Hepatocyte (in vitro differentiated cells): ENCODE measurements at regions not wholly inside any gene's neighbourhood (a gene's known extent, or its start where the extent isn't known, plus 50 kb on each side); places are given as distances from the start of the nearest gene placed in this dataset.
A peak's percentile ranks its signal among the peaks of the same experiment; 100 is the strongest.

Experiments
- DNase-seq: peaks from one replicate; pipeline ENCODE4 v3.0.0-alpha.2; 2016; ENCODE audit warnings: low spot score
- H2AFZ ChIP-seq: fragments of 200-600 bp; sonication (generic); 2 replicates; pipeline ENCODE4 v1.6.0; 2016; ENCODE audit warnings: antibody characterized with exemption, mild to moderate bottlenecking
- H3K27ac ChIP-seq: fragments of 200-600 bp; sonication (generic); 2 replicates; pipeline ENCODE4 v1.5.1; 2016; ENCODE audit warnings: mild to moderate bottlenecking
- H3K27me3 ChIP-seq: fragments of 200-600 bp; sonication (generic); 2 replicates; pipeline ENCODE4 v1.6.1; 2016
- H3K36me3 ChIP-seq: fragments of 200-600 bp; sonication (generic); replicated peaks from 2 replicates; pipeline ENCODE4 v1.5.1; 2016; ENCODE audit warnings: low read depth; ENCODE audit not compliant: insufficient read depth
- H3K4me1 ChIP-seq: fragments of 200-600 bp; sonication (generic); 2 replicates; pipeline ENCODE4 v1.5.1; 2016; ENCODE audit warnings: mild to moderate bottlenecking, moderate library complexity; ENCODE audit not compliant: insufficient read depth
- H3K4me2 ChIP-seq: fragments of 200-600 bp; sonication (generic); 2 replicates; pipeline ENCODE4 v1.6.0; 2016
- H3K4me3 ChIP-seq: fragments of 200-600 bp; sonication (generic); 2 replicates; pipeline ENCODE4 v1.5.1; 2016; ENCODE audit warnings: mild to moderate bottlenecking
- H3K79me2 ChIP-seq: fragments of 200-600 bp; sonication (generic); 2 replicates; pipeline ENCODE4 v1.6.0; 2017; ENCODE audit warnings: mild to moderate bottlenecking
- H3K9me2 ChIP-seq: fragments of 200-600 bp; sonication (generic); replicated peaks from 2 replicates; pipeline ENCODE4 v1.6.0; 2017; ENCODE audit warnings: mild to moderate bottlenecking; ENCODE audit not compliant: insufficient read depth
- H3K9me3 ChIP-seq: fragments of 200-600 bp; sonication (generic); 2 replicates; pipeline ENCODE4 v1.5.1; 2016; ENCODE audit warnings: low read depth, mild to moderate bottlenecking
- H4K20me1 ChIP-seq: fragments of 200-600 bp; sonication (generic); 2 replicates; pipeline ENCODE4 v1.6.0; 2016; ENCODE audit warnings: mild to moderate bottlenecking; ENCODE audit not compliant: insufficient read depth, poor library complexity, severe bottlenecking
- CTCF ChIP-seq: fragments of 200-600 bp; sonication (generic); IDR thresholded peaks from 2 replicates; pipeline ENCODE4 v1.5.1; 2016; ENCODE audit warnings: antibody characterized with exemption, mild to moderate bottlenecking; ENCODE audit not compliant: poor library complexity
- EZH2 ChIP-seq: fragments of 200-600 bp; sonication (generic); IDR thresholded peaks from 2 replicates; pipeline ENCODE4 v1.6.1; 2016; ENCODE audit warnings: antibody characterized with exemption, mild to moderate bottlenecking, borderline replicate concordance
- EZH2phosphoT487 ChIP-seq: fragments of 200-600 bp; sonication (generic); IDR thresholded peaks from one replicate; pipeline ENCODE4 v1.6.1; 2018; ENCODE audit warnings: antibody characterized with exemption, mild to moderate bottlenecking, low read depth, moderate library complexity; ENCODE audit not compliant: unreplicated experiment, severe bottlenecking
- WGBS: methylation state at CpG from one replicate; pipeline ENCODE4 v1.1.6; 2016; ENCODE audit warnings: low lambda C conversion rate; ENCODE audit errors: missing lambda C conversion rate; 5-methylcytosine and 5-hydroxymethylcytosine counted together

GRCh38 chr16:6929868-6930267 is 402.8 kb upstream of the RBFOX1 start:
- H3K79me2 ChIP-seq = no peaks in the 10 kb centered on the region
- no peaks in the 10 kb centered on the region for H3K4me1 ChIP-seq
- no peak for TF ChIP-seq EZH2phosphoT487
- no peak for TF ChIP-seq CTCF
- TF ChIP-seq EZH2 = no peak
- H4K20me1 ChIP-seq = no peaks in the 10 kb centered on the region
- no peak overlapping the region for H3K27ac ChIP-seq
- no peak overlapping the region for H3K4me2 ChIP-seq
- H3K9me2 ChIP-seq = no peaks in the 10 kb centered on the region
- 65% methylated on average over 4 of the region's 4 CpGs for WGBS
- H3K9me3 ChIP-seq = no peaks in the 10 kb centered on the region
- no peaks in the 10 kb centered on the region for H3K27me3 ChIP-seq
- H2AFZ ChIP-seq = no peak overlapping the region
- H3K36me3 ChIP-seq = no peaks in the 10 kb centered on the region
- H3K4me3 ChIP-seq = no peak overlapping the region
- no peak for DNase-seq

- no peak overlapping the region for H3K27ac ChIP-seq
- no peaks in the 10 kb centered on the region for H3K27me3 ChIP-seq
- H2AFZ ChIP-seq = no peak overlapping the region
- H4K20me1 ChIP-seq = no peaks in the 10 kb centered on the region
- no peaks in the 10 kb centered on the region for H3K9me2 ChIP-seq
- no peaks in the 10 kb centered on the region for H3K36me3 ChIP-seq
- no peaks in the 10 kb centered on the region for H3K79me2 ChIP-seq
- 17% methylated on average over 7 of the region's 7 CpGs for WGBS
- no peak overlapping the region for H3K4me3 ChIP-seq
- peak; percentile 16 for DNase-seq
- TF ChIP-seq EZH2 (no peak), CTCF (no peak), EZH2phosphoT487 (no peak)
- no peaks in the 10 kb centered on the region for H3K4me1 ChIP-seq
- no peaks in the 10 kb centered on the region for H3K9me3 ChIP-seq
- H3K4me2 ChIP-seq = no peak overlapping the region
Measured at GRCh38 chr16:6926762-6927161, 405.9 kb upstream of the RBFOX1 start.

GRCh38 chr16:6926341-6926740 is 406.3 kb upstream of the RBFOX1 start:
- Histone ChIP-seq H3K9me2 (no peaks in the 10 kb centered on the region), H3K4me2 (no peak overlapping the region), H4K20me1 (no peaks in the 10 kb centered on the region), H3K79me2 (no peaks in the 10 kb centered on the region), H3K4me3 (no peak overlapping the region), H3K27ac (no peak overlapping the region), H3K4me1 (no peaks in the 10 kb centered on the region), H3K36me3 (no peaks in the 10 kb centered on the region), H3K9me3 (no peaks in the 10 kb centered on the region), H3K27me3 (no peaks in the 10 kb centered on the region), H2AFZ (no peak overlapping the region)
- TF ChIP-seq EZH2 = no peak
- TF ChIP-seq EZH2phosphoT487 = no peak
- TF ChIP-seq CTCF = no peak
- 28% methylated on average over 6 of the region's 6 CpGs for WGBS
- DNase-seq = no peak

- H2AFZ ChIP-seq = no peak overlapping the region
- no peaks in the 10 kb centered on the region for H3K4me1 ChIP-seq
- no peaks in the 10 kb centered on the region for H3K36me3 ChIP-seq
- WGBS = 94% methylated on average over 7 of the region's 7 CpGs
- TF ChIP-seq CTCF (no peak), EZH2 (no peak), EZH2phosphoT487 (no peak)
- H3K27me3 ChIP-seq = no peaks in the 10 kb centered on the region
- H3K27ac ChIP-seq = no peak overlapping the region
- H3K4me2 ChIP-seq = no peak overlapping the region
- H3K4me3 ChIP-seq = no peak overlapping the region
- H3K79me2 ChIP-seq = no peaks in the 10 kb centered on the region
- no peak for DNase-seq
- H3K9me2 ChIP-seq = no peaks in the 10 kb centered on the region
- H3K9me3 ChIP-seq = no peaks in the 10 kb centered on the region
- H4K20me1 ChIP-seq = no peaks in the 10 kb centered on the region
Measured at GRCh38 chr16:6918646-6919045, 414.0 kb upstream of the RBFOX1 start.
